Activated CD8-positive, alpha-beta T cell treated with anti-CD3 and anti-CD28 coated beads, Interleukin-2, amount 10 ng/mL, durations not matched to agents 7 days and 5 days (primary cell): ENCODE measurements at regions not wholly inside any gene's neighbourhood (a gene's known extent, or its start where the extent isn't known, plus 50 kb on each side); places are given as distances from the start of the nearest gene placed in this dataset.

Experiments used
- ATAC-seq: fragments of 150-1000 bp; cut with Tn5 transposase; one replicate; pipeline ENCODE4 v1.10.0; 2021; ENCODE audit warnings: moderate library complexity
- CTCF ChIA-PET: fragments of 350-600 bp; sonication (Branson Sonifier 250); formaldehyde crosslinking; loops from one replicate; lab custom pipeline; 2021; ENCODE audit warnings: antibody characterized with exemption; lab: Charles Lee
- POLR2A ChIA-PET: fragments of 350-600 bp; sonication (Branson Sonifier 250); formaldehyde crosslinking; loops from one replicate; lab custom pipeline; 2021; ENCODE audit warnings: antibody characterized with exemption; lab: Charles Lee
- DNase-seq: peaks from one replicate; pipeline ENCODE4 v3.0.0-alpha.2; 2020
- H3K27ac Mint-ChIP-seq: one replicate; pipeline ENCODE4 v1.8.0; 2021; ENCODE audit warnings: mild to moderate bottlenecking, mixed read lengths
- H3K27me3 Mint-ChIP-seq: one replicate; pipeline ENCODE4 v1.8.0; 2021; ENCODE audit warnings: low read depth, mixed read lengths
- H3K36me3 Mint-ChIP-seq: one replicate; pipeline ENCODE4 v1.8.0; 2021; ENCODE audit warnings: low read depth, mixed read lengths
- H3K4me1 Mint-ChIP-seq: one replicate; pipeline ENCODE4 v1.8.0; 2021; ENCODE audit warnings: low read depth, mixed read lengths
- H3K4me3 Mint-ChIP-seq: one replicate; pipeline ENCODE4 v1.8.0; 2021; ENCODE audit warnings: mild to moderate bottlenecking, mixed read lengths
- H3K9me3 Mint-ChIP-seq: one replicate; pipeline ENCODE4 v1.8.0; 2022; ENCODE audit warnings: mixed read lengths; ENCODE audit not compliant: insufficient read depth

GRCh38 chr13:111415246-111415645 lies 94.8 kb downstream of the TEX29 start:
- Mint-ChIP-seq H3K4me1 (no peaks in the 10 kb centered on the region), H3K36me3 (no peaks in the 10 kb centered on the region), H3K9me3 (no peaks in the 10 kb centered on the region), H3K27me3 (peaks cover 21% of the 10 kb centered on the region), H3K4me3 (no peak overlapping the region), H3K27ac (no peak overlapping the region)
- CTCF ChIA-PET = no interaction called here
- ATAC-seq = no peak
- DNase-seq = no peak
- POLR2A ChIA-PET = no interaction called here

- Mint-ChIP-seq H3K27me3 (peaks cover 17% of the 10 kb centered on the region), H3K4me1 (no peaks in the 10 kb centered on the region), H3K27ac (no peak overlapping the region), H3K36me3 (no peaks in the 10 kb centered on the region), H3K4me3 (no peak overlapping the region), H3K9me3 (no peaks in the 10 kb centered on the region)
- DNase-seq (no peak), ATAC-seq (no peak)
- CTCF ChIA-PET = no interaction called here
- POLR2A ChIA-PET = no interaction called here
These were observed 95.3 kb downstream of the TEX29 start for GRCh38 chr13:111415765-111416164.

GRCh38 chr13:111418101-111418500 lies 97.7 kb downstream of the TEX29 start:
- ATAC-seq = no peak
- no peak overlapping the region for H3K27ac Mint-ChIP-seq
- CTCF ChIA-PET = no interaction called here

GRCh38 chr13:111420113-111420876 lies 99.9 kb downstream of the TEX29 start:
- H3K27ac Mint-ChIP-seq = no peak overlapping the region
- CTCF ChIA-PET = no interaction called here
- H3K27me3 Mint-ChIP-seq = no peaks in the 10 kb centered on the region
- no peaks in the 10 kb centered on the region for H3K36me3 Mint-ChIP-seq
- ATAC-seq (no peak), DNase-seq (no peak)
- POLR2A ChIA-PET = no interaction called here
- H3K9me3 Mint-ChIP-seq = no peaks in the 10 kb centered on the region
- H3K4me1 Mint-ChIP-seq = no peaks in the 10 kb centered on the region
- no peak overlapping the region for H3K4me3 Mint-ChIP-seq

More at GRCh38 chr13:111418101-111418500, 97.7 kb downstream of the TEX29 start:
- H3K27me3 Mint-ChIP-seq = peaks cover 5% of the 10 kb centered on the region
- no peak for DNase-seq
- no peak overlapping the region for H3K4me3 Mint-ChIP-seq
- H3K9me3 Mint-ChIP-seq = no peaks in the 10 kb centered on the region
- POLR2A ChIA-PET = no interaction called here
- H3K36me3 Mint-ChIP-seq = no peaks in the 10 kb centered on the region
- H3K4me1 Mint-ChIP-seq = no peaks in the 10 kb centered on the region

- Mint-ChIP-seq H3K4me1 (no peaks in the 10 kb centered on the region), H3K27ac (no peak overlapping the region), H3K27me3 (no peaks in the 10 kb centered on the region), H3K36me3 (no peaks in the 10 kb centered on the region), H3K4me3 (no peak overlapping the region), H3K9me3 (no peaks in the 10 kb centered on the region)
- ATAC-seq (no peak), DNase-seq (no peak)
- ChIA-PET CTCF (no interaction called here), POLR2A (no interaction called here)
These were observed 100.8 kb downstream of the TEX29 start for GRCh38 chr13:111421216-111421615.

GRCh38 chr13:111422348-111422747 lies 101.9 kb downstream of the TEX29 start:
- H3K27me3 Mint-ChIP-seq = no peaks in the 10 kb centered on the region
- H3K36me3 Mint-ChIP-seq = no peaks in the 10 kb centered on the region
- no peak for ATAC-seq
- DNase-seq = no peak
- CTCF ChIA-PET = no interaction called here
- no peaks in the 10 kb centered on the region for H3K9me3 Mint-ChIP-seq
- no peak overlapping the region for H3K27ac Mint-ChIP-seq
- H3K4me1 Mint-ChIP-seq = no peaks in the 10 kb centered on the region
- H3K4me3 Mint-ChIP-seq = no peak overlapping the region
- POLR2A ChIA-PET = no interaction called here

- Mint-ChIP-seq H3K4me3 (no peak overlapping the region), H3K27me3 (no peaks in the 10 kb centered on the region), H3K4me1 (no peaks in the 10 kb centered on the region), H3K9me3 (no peaks in the 10 kb centered on the region), H3K36me3 (no peaks in the 10 kb centered on the region), H3K27ac (no peak overlapping the region)
- POLR2A ChIA-PET = no interaction called here
- no peak for DNase-seq
- CTCF ChIA-PET = no interaction called here
- ATAC-seq = no peak
These were observed 102.8 kb downstream of the TEX29 start for GRCh38 chr13:111423168-111423785.

- H3K27me3 Mint-ChIP-seq = no peaks in the 10 kb centered on the region
- no peaks in the 10 kb centered on the region for H3K4me1 Mint-ChIP-seq
- H3K4me3 Mint-ChIP-seq = no peak overlapping the region
- no peak for ATAC-seq
- ChIA-PET CTCF (no interaction called here), POLR2A (no interaction called here)
- DNase-seq = no peak
- H3K36me3 Mint-ChIP-seq = no peaks in the 10 kb centered on the region
- H3K27ac Mint-ChIP-seq = no peak overlapping the region
- no peaks in the 10 kb centered on the region for H3K9me3 Mint-ChIP-seq
These were observed 103.7 kb downstream of the TEX29 start for GRCh38 chr13:111424134-111424533.

- no peak overlapping the region for H3K27ac Mint-ChIP-seq
- H3K4me3 Mint-ChIP-seq = no peak overlapping the region
- no peaks in the 10 kb centered on the region for H3K4me1 Mint-ChIP-seq
- ATAC-seq = no peak
- no peaks in the 10 kb centered on the region for H3K9me3 Mint-ChIP-seq
- no peaks in the 10 kb centered on the region for H3K36me3 Mint-ChIP-seq
- ChIA-PET POLR2A (no interaction called here), CTCF (no interaction called here)
- no peaks in the 10 kb centered on the region for H3K27me3 Mint-ChIP-seq
- no peak for DNase-seq
These were observed 104.9 kb downstream of the TEX29 start for GRCh38 chr13:111425326-111425725.

GRCh38 chr13:111429064-111429558 lies 108.7 kb downstream of the TEX29 start:
- no peak overlapping the region for H3K4me3 Mint-ChIP-seq
- no peaks in the 10 kb centered on the region for H3K9me3 Mint-ChIP-seq
- peaks cover 13% of the 10 kb centered on the region for H3K27me3 Mint-ChIP-seq
- H3K36me3 Mint-ChIP-seq = no peaks in the 10 kb centered on the region
- DNase-seq (peak; percentile 58), ATAC-seq (peak; percentile 75)
- CTCF ChIA-PET = interaction anchor here (0.9 to 2.8 kb wide), 9 partner anchors 10 to 362 kb away, joined by 3 to 11 read pairs (median 3); no protein-coding TSS in a partner anchor
- H3K27ac Mint-ChIP-seq = no peak overlapping the region
- no peaks in the 10 kb centered on the region for H3K4me1 Mint-ChIP-seq
- POLR2A ChIA-PET = no interaction called here

GRCh38 chr13:111431206-111431605 lies 110.8 kb downstream of the TEX29 start:
- Mint-ChIP-seq H3K9me3 (no peaks in the 10 kb centered on the region), H3K27ac (no peak overlapping the region), H3K4me3 (no peak overlapping the region), H3K36me3 (no peaks in the 10 kb centered on the region), H3K4me1 (no peaks in the 10 kb centered on the region), H3K27me3 (peaks cover 13% of the 10 kb centered on the region)
- DNase-seq (no peak), ATAC-seq (no peak)
- ChIA-PET POLR2A (no interaction called here), CTCF (interaction anchor here (2.8 kb wide), 1 partner anchor 8 kb away, joined by 11 read pairs; no protein-coding TSS in a partner anchor)

GRCh38 chr13:111434578-111435159 lies 114.2 kb downstream of the TEX29 start:
- Mint-ChIP-seq H3K27ac (no peak overlapping the region), H3K36me3 (no peaks in the 10 kb centered on the region), H3K27me3 (peaks cover 13% of the 10 kb centered on the region), H3K9me3 (no peaks in the 10 kb centered on the region), H3K4me3 (no peak overlapping the region), H3K4me1 (no peaks in the 10 kb centered on the region)
- ChIA-PET CTCF (no interaction called here), POLR2A (no interaction called here)
- DNase-seq = no peak
- no peak for ATAC-seq
